ENCODE measurements at regions not wholly inside any gene's neighbourhood (a gene's known extent, or its start where the extent isn't known, plus 50 kb on each side); places are given as distances from the start of the nearest gene placed in this dataset.

DNA sequence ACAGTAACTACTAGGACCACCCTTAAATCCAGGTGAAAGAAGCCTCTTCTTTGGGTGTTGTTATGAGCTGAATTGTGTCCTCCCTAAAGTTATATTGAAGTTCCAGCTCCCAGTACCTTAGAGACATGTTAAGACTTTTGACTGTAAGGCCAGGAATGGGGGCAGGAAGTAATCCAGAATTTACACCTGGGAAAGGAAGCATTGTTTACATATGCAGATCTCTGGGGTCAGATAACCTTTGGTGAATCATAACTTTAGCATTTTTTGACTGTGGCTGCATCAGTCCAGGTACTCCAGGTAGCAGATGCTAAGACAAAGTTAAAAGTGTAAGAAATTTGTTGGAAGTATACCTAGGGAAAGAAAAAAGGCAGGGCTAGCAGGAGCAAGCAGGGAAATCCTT lies 104.9 kb upstream of the CENPE start:
- TF ChIP-seq KAT2A (conservative IDR thresholded peaks at IDR 0.05; ENCODE audit: control insufficient read depth, low read depth, low read length) (no peak), ZBED1 (IDR thresholded peaks at IDR 0.05; ENCODE audit: borderline replicate concordance) (no peak), ZNF274 (IDR thresholded peaks at IDR 0.05; ENCODE audit: insufficient read depth, insufficient read length) (no peak), CBX5 (IDR thresholded peaks at IDR 0.05; ENCODE audit: low read depth) (no peak), TCF7 (IDR thresholded peaks at IDR 0.05; ENCODE audit: borderline replicate concordance) (no peak), NBN (IDR thresholded peaks at IDR 0.05) (no peak), ZNF207 (IDR thresholded peaks at IDR 0.05; ENCODE audit: borderline replicate concordance) (no peak), SP1 (IDR thresholded peaks at IDR 0.05; ENCODE audit: low read depth, low read length) (no peak), ZNF217 (IDR thresholded peaks at IDR 0.05) (no peak), WRNIP1 (IDR thresholded peaks at IDR 0.05; ENCODE audit: borderline replicate concordance, low read depth, low read length) (no peak), MYC (IDR thresholded peaks at IDR 0.05; ENCODE audit: insufficient read depth, insufficient read length, insufficient replicate concordance, low read length, severe bottlenecking) (no peak), MTA3 (IDR thresholded peaks at IDR 0.05; ENCODE audit: borderline replicate concordance, low read length) (no peak), SIN3A (IDR thresholded peaks at IDR 0.05; ENCODE audit: low read depth, low read length) (no peak), ATF7 (IDR thresholded peaks at IDR 0.05; ENCODE audit: low read depth) (no peak), MEF2A (IDR thresholded peaks at IDR 0.05; ENCODE audit: insufficient read depth, low read depth, low read length) (no peak)
- TF ChIP-seq, protein P1, sequence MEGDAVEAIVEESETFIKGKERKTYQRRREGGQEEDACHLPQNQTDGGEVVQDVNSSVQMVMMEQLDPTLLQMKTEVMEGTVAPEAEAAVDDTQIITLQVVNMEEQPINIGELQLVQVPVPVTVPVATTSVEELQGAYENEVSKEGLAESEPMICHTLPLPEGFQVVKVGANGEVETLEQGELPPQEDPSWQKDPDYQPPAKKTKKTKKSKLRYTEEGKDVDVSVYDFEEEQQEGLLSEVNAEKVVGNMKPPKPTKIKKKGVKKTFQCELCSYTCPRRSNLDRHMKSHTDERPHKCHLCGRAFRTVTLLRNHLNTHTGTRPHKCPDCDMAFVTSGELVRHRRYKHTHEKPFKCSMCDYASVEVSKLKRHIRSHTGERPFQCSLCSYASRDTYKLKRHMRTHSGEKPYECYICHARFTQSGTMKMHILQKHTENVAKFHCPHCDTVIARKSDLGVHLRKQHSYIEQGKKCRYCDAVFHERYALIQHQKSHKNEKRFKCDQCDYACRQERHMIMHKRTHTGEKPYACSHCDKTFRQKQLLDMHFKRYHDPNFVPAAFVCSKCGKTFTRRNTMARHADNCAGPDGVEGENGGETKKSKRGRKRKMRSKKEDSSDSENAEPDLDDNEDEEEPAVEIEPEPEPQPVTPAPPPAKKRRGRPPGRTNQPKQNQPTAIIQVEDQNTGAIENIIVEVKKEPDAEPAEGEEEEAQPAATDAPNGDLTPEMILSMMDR (IDR thresholded peaks at IDR 0.05 in 2 of 3, conservative IDR thresholded peaks at IDR 0.05 in 1 of 3; ENCODE audit: control insufficient read depth in 2 of 3, extremely low read depth in 1 of 3, insufficient read depth in 1 of 3, low read depth in 3 of 3, low read length in 3 of 3) = no peak
- ATAC-seq (no peak), DNase-seq (ENCODE audit: low read depth, low spot score) (no peak), FAIRE-seq (no peak)
- in situ Hi-C loops (cut with MboI) = no loop called here
- H3K9me3 ChIP-seq (replicated peaks; ENCODE audit: control insufficient read depth, insufficient read depth, low read length) = no peaks in the 10 kb centered on the region
- no peak overlapping the region for H3K27ac ChIP-seq (ENCODE audit: control insufficient read depth, insufficient read depth)
- H3K27me3 ChIP-seq (replicated peaks in 1 of 2; ENCODE audit: control insufficient read depth in 2 of 2, insufficient read depth in 2 of 2, low read length in 1 of 2) = no peaks in the 10 kb centered on the region
- H4K20me1 ChIP-seq (ENCODE audit: control insufficient read depth, insufficient read depth) = no peaks in the 10 kb centered on the region
- SMC1A ChIA-PET (ENCODE audit: uncharacterized antibody, unreplicated experiment) = no interaction called here
- POLR2A ChIA-PET = no interaction called here
- RAD21 ChIA-PET (ENCODE audit: unreplicated experiment) = no interaction called here
- H3K4me1 ChIP-seq (ENCODE audit: control insufficient read depth, insufficient read depth, low read length) = no peaks in the 10 kb centered on the region
- CTCF ChIA-PET = interaction anchor here (0.6 to 0.7 kb wide), 2 partner anchors 17 to 452 kb away, joined by 3 read pairs; no protein-coding TSS in a partner anchor
- H3K4me2 ChIP-seq (ENCODE audit: control insufficient read depth, insufficient read depth) = no peak overlapping the region
- no peaks in the 10 kb centered on the region for H3K79me2 ChIP-seq (ENCODE audit: control insufficient read depth, insufficient read depth, low read length)
- intact Hi-C loops (cut with micrococcal nuclease; ENCODE audit: unreplicated experiment) = no loop called here
- no peak overlapping the region for H2AFZ ChIP-seq (ENCODE audit: control insufficient read depth, low read depth, low read length)
- no TSS peak for BruUV-seq (replicated peaks)
- no peak overlapping the region for H3K9ac ChIP-seq (ENCODE audit: control insufficient read depth, insufficient read depth, low read length)
- no peak overlapping the region for H3K4me3 ChIP-seq
- no peaks in the 10 kb centered on the region for H3K36me3 ChIP-seq (ENCODE audit: control insufficient read depth in 2 of 2, insufficient read depth in 2 of 2, low read length in 1 of 2)

Data from GM12878 (cell line).